ENCODE measurements at regions not wholly inside any gene's neighbourhood (a gene's known extent, or its start where the extent isn't known, plus 50 kb on each side); places are given as distances from the start of the nearest gene placed in this dataset.
"Not testable (repeated sequence)": the region's sequence is repeated elsewhere in the genome, so short reads cannot be mapped to it uniquely, and the experiment has no call there.

DNA sequence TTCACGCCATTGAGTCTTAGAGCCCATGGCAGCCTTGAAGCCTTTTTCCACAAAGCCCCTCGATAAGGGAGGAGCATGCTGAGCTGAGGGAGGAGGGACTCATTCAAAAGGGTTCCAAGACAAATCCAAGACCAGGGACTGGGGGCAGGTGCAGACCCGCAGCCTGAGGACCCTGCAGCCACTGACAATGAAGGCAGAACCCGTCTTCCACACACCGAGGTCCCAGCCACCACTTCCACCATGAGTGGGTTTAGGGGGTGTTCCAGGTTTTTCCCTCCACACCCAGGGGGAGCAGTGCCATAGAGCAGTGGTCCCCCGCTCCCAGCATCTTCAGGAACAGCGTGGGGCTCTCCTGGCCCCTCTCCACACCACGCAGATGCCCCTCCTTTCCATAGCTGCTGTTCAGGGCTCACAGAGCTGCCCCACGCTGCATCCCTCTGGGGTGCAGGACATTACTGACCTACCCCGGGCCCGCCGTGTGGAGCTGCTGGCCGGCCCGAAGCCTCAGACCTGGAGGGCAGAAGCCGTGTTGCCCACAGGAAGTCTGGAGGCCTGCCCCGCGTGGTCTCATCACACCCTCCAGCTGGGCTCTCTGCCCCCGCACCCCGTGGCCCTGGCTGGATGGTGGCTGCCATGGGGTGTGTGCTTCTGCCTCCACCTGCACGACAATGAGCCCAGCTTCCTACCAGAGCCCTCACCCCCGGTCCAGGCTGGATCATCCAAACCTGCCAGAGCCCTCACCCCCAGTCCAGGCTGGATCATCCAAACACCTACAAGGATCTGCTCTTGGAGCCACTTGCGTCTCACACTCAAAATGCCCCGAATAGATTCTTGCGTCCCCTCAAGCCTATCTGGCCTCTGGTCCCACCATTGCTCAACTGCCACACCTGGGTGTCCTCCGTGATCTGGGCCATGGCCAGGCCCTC is 220.0 kb upstream of the TCERG1L start:
- DNase-seq (ENCODE audit: low read depth, low spot score): no peak

- DNase-seq (ENCODE audit: low read depth, low spot score): no peak
These were observed 220.8 kb upstream of the TCERG1L start for GRCh38 chr10:131532291-131532690.

GRCh38 chr10:131532745-131533341 is 221.3 kb upstream of the TCERG1L start:
- no peak for DNase-seq (ENCODE audit: low read depth, low spot score)

DNA sequence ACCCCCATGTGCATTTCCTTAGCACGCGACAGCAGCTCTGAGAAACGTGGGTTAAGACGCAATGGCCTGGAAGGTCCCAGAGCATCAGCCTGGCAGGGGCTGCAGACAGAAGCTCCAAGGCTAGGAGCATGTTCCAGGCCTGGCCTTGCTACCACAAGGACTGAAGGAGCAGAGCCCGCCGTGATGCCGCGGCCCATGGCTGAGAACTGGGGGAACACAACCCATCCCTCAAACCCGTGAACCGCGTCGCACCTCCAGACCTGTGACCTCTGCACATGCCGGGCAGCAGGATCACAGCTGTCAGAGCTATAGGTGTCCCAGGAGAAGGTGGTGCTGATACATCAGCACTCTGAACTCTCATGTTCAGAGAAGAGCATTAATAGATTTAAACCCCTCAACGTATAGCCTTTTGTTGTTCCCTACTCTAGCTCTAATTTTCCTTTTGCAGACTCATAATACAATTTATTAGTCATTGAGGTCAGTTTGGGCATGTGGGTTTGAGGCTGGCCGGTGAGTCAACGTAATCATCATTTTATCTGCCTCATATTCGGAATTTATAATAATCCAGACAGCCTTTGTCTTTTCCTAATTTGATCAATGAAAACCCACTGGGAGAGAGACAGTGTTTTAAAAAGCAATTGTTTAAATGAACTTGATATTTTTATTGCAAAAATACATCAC is 222.5 kb upstream of the TCERG1L start:
- no peak for DNase-seq (ENCODE audit: low read depth, low spot score)

DNA sequence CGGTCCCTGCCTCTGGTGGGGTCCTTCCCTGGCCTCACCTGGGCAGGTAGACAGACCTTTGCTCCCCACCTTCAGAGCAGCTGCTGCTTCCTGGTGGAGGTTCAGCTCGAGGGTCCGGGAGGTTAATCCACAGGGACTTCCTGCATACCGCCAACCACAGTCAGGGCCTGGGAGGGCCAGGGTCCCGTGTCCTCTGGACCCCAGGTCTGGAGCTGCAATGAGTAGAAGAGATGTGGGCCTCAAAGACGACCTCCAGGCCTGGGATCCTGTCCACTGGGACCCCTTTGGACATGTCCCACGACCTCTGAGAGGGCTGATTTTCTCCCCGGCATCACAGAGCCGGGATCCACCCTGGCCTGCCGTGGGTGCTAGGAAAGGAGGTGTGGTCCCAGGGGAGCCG is 223.3 kb upstream of the TCERG1L start:
- no peak for DNase-seq (ENCODE audit: low read depth, low spot score)

DNA sequence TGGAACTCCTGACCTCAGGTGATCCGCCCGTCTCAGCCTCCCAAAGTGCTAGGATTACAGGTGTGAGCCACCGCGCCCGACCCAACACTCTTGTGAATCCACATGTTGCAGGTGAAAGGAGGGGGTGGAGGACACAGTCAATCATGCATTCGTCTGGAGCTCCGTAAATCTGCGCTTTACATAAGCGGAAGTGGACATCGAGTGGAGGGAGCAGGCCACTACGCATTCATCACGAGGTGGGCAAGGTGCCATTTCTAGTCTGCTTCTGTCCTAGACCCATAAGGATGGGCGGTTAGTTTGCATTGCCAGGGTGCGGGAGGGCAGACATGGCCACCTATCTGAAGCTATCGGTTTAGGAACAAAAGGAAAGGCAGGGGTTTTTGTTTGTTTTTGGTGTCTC is 225.2 kb upstream of the TCERG1L start:
- no peak for DNase-seq (ENCODE audit: low read depth, low spot score)

GRCh38 chr10:131537281-131537680 is 225.8 kb upstream of the TCERG1L start:
- no peak for DNase-seq (ENCODE audit: low read depth, low spot score)

DNA sequence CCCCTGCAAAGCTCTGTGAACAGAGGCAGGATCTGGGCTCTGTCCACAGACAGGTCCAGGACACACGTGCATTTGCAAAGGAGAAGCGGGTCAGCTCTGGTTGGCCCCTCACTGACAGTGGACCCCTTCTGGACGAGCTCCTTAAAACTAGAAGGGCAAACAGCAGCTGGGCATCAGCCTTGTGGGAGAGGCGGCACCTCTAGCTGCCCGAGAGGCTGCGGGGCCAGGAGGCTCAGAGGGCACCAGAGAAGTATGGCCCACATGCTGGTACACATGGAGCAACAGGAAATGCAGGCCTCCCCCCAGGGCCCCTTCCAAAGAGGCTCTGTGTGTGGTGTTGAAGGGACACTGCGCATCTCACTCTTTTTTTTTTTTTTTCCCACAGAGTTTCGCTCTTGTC is 233.0 kb upstream of the TCERG1L start:
- DNase-seq (ENCODE audit: low read depth, low spot score): no peak

DNA sequence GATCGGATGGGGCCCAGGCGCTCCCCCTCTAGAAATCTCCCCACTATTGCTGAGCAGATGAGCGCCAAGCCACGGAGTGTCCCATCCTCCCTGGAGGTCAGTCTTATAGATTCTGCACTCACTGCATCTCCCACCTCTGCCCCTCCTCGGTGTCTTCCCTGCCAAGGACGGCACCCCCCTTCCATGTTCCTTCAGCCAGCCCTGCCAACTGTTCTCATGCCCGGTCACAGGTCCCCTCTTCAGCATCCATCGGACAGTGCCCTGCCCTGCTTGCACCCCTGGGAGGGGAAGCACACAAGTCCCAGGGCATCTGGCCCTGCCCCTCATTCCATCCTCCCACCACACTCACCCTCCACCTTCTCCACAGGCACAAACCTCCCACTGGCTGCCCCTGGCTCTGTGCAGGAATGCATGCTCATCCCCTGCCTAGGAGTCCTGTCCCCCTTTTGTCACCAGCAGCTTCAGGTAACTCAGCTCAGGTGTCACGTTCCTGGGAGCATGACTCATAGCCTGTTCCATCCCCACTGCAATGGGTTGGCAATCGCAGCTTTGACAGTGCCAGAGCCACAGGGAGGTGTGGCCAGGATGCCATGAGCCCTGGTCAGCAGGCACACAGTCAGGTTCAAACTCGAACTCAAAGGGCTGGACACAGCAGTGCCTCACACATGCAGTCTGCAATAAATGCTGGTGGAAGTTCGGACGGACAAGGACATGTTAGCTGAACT is 234.7 kb upstream of the TCERG1L start:
- DNase-seq (ENCODE audit: low read depth, low spot score): no peak

GRCh38 chr10:131547129-131547799 is 235.7 kb upstream of the TCERG1L start:
- no peak for DNase-seq (ENCODE audit: low read depth, low spot score)

DNA sequence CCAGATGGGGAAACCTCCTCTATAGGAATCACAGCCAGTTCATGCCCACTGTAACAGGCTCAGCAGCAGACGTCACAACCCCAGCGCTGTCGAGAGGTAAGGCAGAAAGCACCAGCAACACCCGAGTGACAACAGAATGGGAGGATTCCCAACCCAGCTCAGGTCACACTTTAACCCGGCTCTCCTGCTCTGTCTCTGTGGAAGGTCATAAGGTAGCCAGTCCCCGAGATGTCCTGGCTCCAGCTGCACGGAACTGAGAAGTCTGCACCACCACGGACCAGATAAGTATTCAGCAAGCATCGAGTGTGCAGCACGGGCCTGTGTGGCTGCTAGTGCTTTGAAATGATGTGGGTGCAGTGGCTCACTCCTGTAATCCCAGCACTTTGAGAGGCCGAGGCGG is 236.7 kb upstream of the TCERG1L start:
- DNase-seq (ENCODE audit: low read depth, low spot score): no peak

DNA sequence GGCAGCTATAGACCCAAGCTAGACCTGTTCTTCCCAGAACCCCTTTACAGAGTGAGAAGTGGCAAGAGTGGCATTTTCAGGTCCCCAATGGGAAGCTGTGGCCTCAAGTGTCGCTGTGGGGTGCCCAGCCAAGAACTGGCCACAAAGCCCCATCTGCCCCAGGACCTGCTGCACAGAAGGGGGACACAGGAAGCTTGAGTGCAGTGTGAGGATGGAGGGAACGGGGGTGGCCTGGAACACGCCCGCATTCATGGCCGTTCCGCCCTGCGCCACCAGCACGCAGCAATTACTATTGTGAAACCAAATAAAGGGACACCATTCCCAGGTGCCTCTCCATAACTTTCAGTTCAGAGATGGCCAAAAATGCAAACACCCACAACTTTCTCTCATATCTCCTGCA is 237.6 kb upstream of the TCERG1L start:
- DNase-seq (ENCODE audit: low read depth, low spot score): no peak

DNA sequence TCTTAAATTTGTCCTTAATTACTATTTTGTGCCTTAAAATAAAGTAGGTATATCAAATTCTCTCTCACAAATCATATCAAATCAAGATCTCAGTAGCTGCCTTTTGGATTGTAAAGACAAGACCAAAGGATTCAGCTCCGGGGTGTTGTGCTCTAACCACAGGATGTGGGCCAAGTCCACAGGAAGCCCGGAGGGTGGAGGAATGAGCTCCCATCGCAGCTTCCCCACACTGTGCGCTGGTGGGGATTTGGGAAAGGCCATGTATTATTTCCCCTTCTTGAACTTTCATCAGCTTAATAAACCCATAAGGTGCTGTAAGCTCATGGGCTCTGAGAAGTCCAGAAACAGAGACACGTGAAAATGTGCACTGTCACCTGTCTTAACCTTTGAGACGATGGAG is 241.6 kb upstream of the TCERG1L start:
- no peak for DNase-seq (ENCODE audit: low read depth, low spot score)

- DNase-seq (ENCODE audit: low read depth, low spot score): no peak
These were observed 242.1 kb upstream of the TCERG1L start for GRCh38 chr10:131553581-131553980.

DNA sequence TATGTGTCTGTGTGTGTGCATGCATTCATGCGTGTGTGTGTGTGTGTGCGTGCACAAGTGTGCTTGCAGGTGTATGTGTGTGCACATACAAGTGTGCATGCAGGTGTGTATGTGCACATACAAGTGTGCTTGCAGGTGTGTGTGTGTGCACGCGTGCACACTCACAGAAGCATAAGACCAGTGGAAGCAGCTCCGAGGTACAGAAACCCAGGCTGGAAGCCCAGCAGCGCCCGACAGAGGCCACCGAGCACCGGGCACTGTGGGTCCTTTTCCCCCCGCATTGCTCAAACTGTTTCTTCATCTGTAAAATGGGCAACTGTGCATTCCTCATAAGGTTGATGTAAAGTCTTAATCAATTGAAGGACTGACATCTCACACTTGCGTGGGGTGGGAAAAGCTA is 243.3 kb upstream of the TCERG1L start:
- no peak for DNase-seq (ENCODE audit: low read depth, low spot score)

DNA sequence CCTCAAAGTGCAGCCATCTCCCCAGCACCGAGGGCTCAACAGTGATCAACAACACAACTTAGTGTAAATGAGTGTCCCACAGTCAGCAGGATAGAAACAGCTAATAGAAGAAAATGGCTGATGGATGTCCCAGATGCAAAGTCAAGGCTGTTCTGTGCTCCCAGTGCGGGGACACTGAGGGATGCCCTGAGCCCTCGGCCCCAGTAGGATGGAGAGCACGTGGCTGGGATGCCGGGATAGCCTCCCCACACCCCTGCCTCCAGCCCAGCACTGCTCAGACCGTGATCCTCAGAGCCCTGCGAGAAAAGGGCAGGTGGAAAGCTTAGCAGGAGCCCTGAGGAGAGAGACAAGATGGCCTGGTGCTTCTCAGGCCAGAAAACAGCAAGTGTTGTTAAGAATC is 243.9 kb upstream of the TCERG1L start:
- DNase-seq (ENCODE audit: low read depth, low spot score): no peak

- DNase-seq (ENCODE audit: low read depth, low spot score): no peak
These were observed 244.8 kb upstream of the TCERG1L start for GRCh38 chr10:131556061-131556896.

- DNase-seq (ENCODE audit: low read depth, low spot score): no peak
These were observed 245.5 kb upstream of the TCERG1L start for GRCh38 chr10:131556897-131557495.

DNA sequence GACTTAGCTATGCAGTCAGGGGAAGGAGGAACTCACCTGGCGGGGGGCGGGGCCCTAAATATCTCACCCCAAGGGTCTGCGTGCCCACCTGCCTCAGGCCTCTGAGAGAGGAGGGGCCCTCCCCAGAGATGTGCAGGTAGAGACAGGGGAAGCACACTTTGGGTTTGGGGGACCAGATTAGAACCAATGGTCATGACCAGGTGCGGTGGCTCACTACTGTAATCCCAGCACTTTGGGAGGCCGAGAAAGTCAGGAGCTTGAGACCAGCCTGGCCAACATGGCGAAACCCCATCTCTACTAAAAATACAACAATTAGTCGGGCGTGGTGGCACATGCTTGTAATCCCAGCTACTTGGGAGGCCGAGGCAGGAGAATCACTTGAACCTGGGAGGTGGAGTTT is 246.4 kb upstream of the TCERG1L start:
- not testable (repeated sequence) for DNase-seq (ENCODE audit: low read depth, low spot score)

GRCh38 chr10:131559450-131559911 is 248.0 kb upstream of the TCERG1L start:
- DNase-seq (ENCODE audit: low read depth, low spot score): no peak

Measured in astrocyte of the hippocampus (primary cell).